Spinal cord (tissue), 9 donors: ENCODE measurements at regions not wholly inside any gene's neighbourhood (a gene's known extent, or its start where the extent isn't known, plus 50 kb on each side); places are given as distances from the start of the nearest gene placed in this dataset.
"Not testable (repeated sequence)": the region's sequence is repeated elsewhere in the genome, so short reads cannot be mapped to it uniquely, and the experiment has no call there.

Experiments used
- DNase-seq, 6 donors: peaks; one replicate each; pipeline versions ENCODE4 v3.0.0 to v3.0.0-alpha.2; 2013 to 2015; ENCODE audit warnings: low spot score in 6 of 6, low read depth in 4 of 6
- H3K27ac ChIP-seq: one replicate; pipeline ENCODE4 v1.5.1; 2013; ENCODE audit warnings: low read depth, low read length, control low read depth
- H3K27me3 ChIP-seq: one replicate; pipeline ENCODE4 v1.6.1; 2013; ENCODE audit warnings: low read length; ENCODE audit not compliant: control insufficient read depth, insufficient read depth
- H3K36me3 ChIP-seq: one replicate; pipeline ENCODE4 v1.6.1; 2013; ENCODE audit warnings: low read length; ENCODE audit not compliant: control insufficient read depth, insufficient read depth
- H3K4me1 ChIP-seq: one replicate; pipeline ENCODE4 v1.6.1; 2013; ENCODE audit warnings: low read length; ENCODE audit not compliant: control insufficient read depth, insufficient read depth
- H3K4me3 ChIP-seq: one replicate; pipeline ENCODE4 v1.5.1; 2013; ENCODE audit warnings: low read depth, low read length, control low read depth
- H3K9me3 ChIP-seq: one replicate; pipeline ENCODE4 v1.6.1; 2013; ENCODE audit warnings: low read length; ENCODE audit not compliant: control insufficient read depth, insufficient read depth
- WGBS: methylation state at CpG from one replicate; pipeline ENCODE4 v1.1.5; 2013; ENCODE audit warnings: missing lambda C conversion rate; ENCODE audit not compliant: insufficient coverage; 5-methylcytosine and 5-hydroxymethylcytosine counted together
- donor health status: healthy.

DNA sequence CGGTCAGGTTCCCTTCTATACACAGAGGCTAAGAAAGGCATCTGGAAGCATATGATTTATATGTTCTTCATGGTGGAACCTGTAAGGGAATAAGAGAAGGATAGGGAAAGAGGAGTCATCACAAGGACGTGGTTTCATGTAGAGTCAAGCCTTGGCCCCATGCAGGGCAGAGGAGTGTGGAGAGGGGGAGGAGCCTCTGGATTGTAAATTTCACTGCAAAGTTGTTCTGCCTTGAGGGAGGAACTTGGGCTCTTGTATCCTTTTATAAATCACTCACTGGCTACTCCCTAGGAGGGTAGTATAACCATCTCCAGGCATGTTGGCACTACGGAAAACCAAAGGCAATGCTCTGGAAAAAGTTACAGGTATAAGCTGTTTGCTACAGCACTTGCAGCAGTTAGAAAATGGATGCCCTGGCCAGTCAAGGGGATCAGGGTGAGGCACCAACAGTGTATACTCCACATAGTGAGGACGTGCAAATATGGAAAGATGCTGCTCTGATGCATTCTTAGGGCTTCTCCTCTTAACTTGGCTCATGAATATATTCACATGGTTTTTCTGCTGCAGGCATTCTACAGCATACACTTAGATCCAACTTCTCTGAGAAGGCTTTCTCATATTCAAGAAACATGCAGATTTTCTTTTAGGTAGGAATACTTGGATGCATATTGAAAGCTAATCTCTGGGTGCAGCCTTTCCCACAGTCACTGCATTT, 60.3 kb upstream of the ZNF81 start:
- no peaks in the 10 kb centered on the region for H3K27me3 ChIP-seq
- no peak for DNase-seq
- WGBS, result 47% methylated on average over 3 of the region's 4 CpGs
- no peak overlapping the region for H3K27ac ChIP-seq
- no peaks in the 10 kb centered on the region for H3K4me1 ChIP-seq
- no peaks in the 10 kb centered on the region for H3K9me3 ChIP-seq
- H3K36me3 ChIP-seq, result no peaks in the 10 kb centered on the region
- H3K4me3 ChIP-seq, result no peak overlapping the region

DNA sequence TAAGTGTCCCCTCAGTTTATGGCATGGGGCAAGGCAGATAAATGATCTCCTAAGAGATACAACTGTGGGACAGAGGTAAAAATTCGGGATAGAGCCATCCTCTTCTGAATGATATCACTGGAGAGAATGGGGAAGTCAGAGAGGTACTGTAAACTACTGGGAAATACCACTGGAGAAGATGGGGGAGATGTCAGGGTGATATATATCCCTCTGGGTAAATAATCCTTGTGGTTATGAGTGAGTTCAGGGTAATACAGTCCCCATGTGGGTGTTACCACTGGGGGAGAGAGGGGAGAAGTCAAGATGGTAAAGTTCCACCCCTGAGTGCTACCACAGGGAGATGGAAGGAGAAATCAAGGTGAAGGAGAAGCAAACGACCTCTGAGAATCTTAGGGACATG, 63.9 kb upstream of the ZNF81 start:
- WGBS, result 55% methylated on average over 1 of the region's 2 CpGs
- Histone ChIP-seq H3K4me3 (no peak overlapping the region), H3K27me3 (no peaks in the 10 kb centered on the region), H3K27ac (no peak overlapping the region), H3K36me3 (no peaks in the 10 kb centered on the region), H3K4me1 (no peaks in the 10 kb centered on the region), H3K9me3 (peaks cover 2% of the 10 kb centered on the region)
- no peak for DNase-seq

DNA sequence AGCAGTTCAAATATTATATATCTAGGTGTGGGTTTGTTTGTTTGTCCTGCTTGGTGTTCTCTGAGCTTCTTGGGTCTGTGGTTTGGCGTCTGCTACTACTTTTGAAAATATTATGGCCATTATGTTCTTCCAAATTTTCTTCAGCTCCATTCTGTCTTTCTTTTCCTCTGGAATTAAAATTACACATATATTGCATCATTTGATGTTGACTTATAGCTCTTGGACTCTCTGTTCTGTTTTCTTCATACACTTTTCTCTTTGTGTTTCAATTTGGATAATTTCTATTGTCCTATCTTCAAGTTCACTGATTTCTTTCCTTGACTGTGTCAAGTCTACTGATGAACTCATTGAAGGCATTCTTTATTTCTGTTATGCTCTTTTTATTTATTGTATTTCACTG, 65.2 kb upstream of the ZNF81 start:
- H3K27ac ChIP-seq, result no peak overlapping the region
- H3K4me3 ChIP-seq, result no peak overlapping the region
- H3K27me3 ChIP-seq, result no peaks in the 10 kb centered on the region
- WGBS, result no CpG with 5 or more reads among the region's 1 CpG
- H3K36me3 ChIP-seq, result no peaks in the 10 kb centered on the region
- H3K4me1 ChIP-seq, result no peaks in the 10 kb centered on the region
- peaks cover 2% of the 10 kb centered on the region for H3K9me3 ChIP-seq
- no peak for DNase-seq

DNA sequence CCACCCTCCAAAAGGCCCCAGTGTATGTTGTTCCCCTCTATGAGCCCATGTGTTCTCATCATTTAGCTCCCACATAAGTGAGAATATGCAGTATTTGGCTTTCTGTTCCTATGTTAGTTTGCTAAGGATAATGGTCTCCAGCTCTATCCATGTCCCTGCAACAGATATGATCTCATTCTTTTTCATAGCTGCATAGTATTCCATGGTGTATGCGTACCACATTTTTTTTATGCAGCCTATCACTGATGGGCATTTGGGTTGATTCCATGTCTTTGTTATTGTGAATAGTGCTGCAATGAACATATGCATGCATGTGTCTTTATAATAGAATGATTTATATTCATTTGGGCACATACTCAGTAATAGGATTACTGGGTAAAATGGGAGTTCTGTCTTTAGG, 73.9 kb upstream of the ZNF81 start:
- H3K36me3 ChIP-seq, H3K9me3 ChIP-seq, H3K4me1 ChIP-seq, DNase-seq, H3K27me3 ChIP-seq, H3K4me3 ChIP-seq, H3K27ac ChIP-seq: not testable (repeated sequence)
- no CpG with 5 or more reads among the region's 1 CpG for WGBS

DNA sequence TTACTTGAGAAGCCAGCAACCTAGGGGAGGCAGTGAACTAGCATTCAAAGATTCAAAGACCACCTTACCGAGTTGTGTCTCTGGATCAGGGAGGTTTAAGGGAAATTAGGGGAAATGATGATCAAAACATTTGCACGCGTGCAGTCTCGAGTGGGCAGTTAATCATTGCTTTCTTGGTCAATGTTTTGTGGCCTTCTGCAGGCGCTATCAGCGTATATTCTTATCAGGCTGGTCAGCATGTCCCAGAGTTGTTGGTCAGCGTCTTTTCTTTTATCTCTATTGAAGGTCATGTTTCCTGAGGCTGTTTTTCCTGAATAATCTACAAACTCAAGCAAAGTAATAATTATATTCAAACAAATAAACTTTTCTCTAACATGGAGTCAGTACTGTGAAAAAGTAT, 84.0 kb upstream of the ZNF81 start:
- H3K27me3 ChIP-seq, result no peaks in the 10 kb centered on the region
- no peaks in the 10 kb centered on the region for H3K4me1 ChIP-seq
- H3K27ac ChIP-seq, result no peak overlapping the region
- H3K36me3 ChIP-seq, result no peaks in the 10 kb centered on the region
- H3K4me3 ChIP-seq, result no peak overlapping the region
- H3K9me3 ChIP-seq, result no peaks in the 10 kb centered on the region
- 76% methylated on average over 6 of the region's 7 CpGs for WGBS
- no peak for DNase-seq

DNA sequence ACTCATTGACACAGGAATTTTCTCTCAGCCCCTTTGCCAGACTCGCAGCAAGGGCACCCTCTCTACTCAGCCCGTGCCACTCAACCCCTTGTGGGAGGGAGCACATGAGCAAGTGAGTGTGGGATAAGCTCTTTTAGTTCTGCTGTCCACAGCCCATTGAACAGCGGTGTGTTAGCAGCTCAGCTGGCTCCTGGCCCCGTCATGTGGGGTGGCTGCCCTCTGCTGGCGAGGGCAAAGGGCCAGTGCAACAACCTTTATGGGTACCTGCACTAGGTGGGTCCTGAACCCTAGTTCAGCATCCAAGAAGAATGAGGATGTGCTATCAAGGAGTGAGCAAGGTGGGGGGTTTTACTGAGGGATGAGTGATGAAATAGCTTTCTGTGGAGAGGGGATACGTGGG, 85.0 kb upstream of the ZNF81 start:
- Histone ChIP-seq H3K27me3 (no peaks in the 10 kb centered on the region), H3K27ac (no peak overlapping the region)

DNA sequence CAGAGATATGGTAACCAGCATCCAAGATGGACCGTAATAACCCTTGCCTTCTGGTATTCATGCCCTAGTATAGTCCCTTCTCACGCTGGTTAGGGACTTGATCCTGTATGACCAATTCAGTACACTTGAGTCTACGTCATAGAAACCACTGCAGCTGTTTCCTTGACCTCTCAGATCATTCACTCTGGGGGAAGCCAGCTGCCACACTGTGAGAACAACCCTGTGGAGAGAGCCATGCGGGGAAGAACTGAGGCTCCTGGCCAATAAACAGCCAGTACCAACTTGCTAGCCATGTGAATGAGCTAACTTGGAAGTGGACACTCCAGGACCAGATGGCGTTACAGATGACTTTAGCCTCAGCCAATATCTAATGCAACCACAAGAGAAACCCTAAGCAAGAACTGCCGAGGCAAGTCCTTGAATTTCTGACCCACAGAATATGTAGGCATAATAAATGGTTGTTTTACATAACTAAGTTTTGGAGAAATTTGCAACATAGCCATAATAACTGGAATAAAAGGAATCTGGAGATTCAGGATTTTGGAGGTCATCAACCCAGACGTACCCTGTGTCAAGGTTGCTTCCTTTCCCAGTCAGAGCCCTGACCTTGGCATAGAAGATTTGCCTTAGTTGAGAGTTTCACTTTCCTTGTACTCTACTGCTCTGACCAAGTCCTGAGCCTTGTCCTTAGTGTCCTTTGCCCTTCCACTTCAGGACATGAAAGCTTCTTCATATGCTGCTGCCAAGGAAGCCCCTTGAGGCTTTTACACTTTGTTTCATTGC, 87.3 kb upstream of the ZNF81 start:
- Histone ChIP-seq H3K4me3 (no peak overlapping the region), H3K27ac (no peak overlapping the region), H3K9me3 (no peaks in the 10 kb centered on the region), H3K4me1 (no peaks in the 10 kb centered on the region), H3K36me3 (no peaks in the 10 kb centered on the region), H3K27me3 (no peaks in the 10 kb centered on the region)
- DNase-seq, result peak in 1 of 6 donors; percentile 13
- 54% methylated on average over 4 of the region's 7 CpGs for WGBS

More for the DNA sequence above, 85.0 kb upstream of the ZNF81 start:
- WGBS, result 28% methylated on average over 3 of the region's 6 CpGs
- Histone ChIP-seq H3K4me3 (no peak overlapping the region), H3K4me1 (no peaks in the 10 kb centered on the region), H3K36me3 (no peaks in the 10 kb centered on the region), H3K9me3 (no peaks in the 10 kb centered on the region)
- no peak for DNase-seq

DNA sequence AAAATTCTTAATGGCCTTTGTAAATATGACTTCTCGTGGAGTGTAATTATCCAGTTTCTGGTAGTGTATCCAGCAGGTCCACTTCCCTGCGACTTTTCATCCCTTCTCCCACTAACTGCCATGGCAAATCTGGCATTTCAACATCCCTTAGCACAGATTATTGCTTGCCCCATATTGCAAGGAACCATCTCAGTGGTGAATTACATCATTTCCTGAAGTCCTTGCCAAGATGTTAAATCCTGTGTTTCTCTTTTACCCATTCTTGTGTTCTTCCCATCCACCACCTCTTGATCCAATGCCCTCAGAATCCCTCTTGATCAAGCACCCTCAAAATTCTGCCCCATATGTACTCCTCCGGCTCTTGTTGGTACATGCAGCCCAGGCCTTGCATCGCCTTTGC, 88.1 kb upstream of the ZNF81 start:
- no peak for DNase-seq
- Histone ChIP-seq H3K27ac (no peak overlapping the region), H3K4me1 (no peaks in the 10 kb centered on the region), H3K4me3 (no peak overlapping the region), H3K27me3 (no peaks in the 10 kb centered on the region), H3K36me3 (no peaks in the 10 kb centered on the region), H3K9me3 (no peaks in the 10 kb centered on the region)
- 69% methylated on average over 2 of the region's 4 CpGs for WGBS

DNA sequence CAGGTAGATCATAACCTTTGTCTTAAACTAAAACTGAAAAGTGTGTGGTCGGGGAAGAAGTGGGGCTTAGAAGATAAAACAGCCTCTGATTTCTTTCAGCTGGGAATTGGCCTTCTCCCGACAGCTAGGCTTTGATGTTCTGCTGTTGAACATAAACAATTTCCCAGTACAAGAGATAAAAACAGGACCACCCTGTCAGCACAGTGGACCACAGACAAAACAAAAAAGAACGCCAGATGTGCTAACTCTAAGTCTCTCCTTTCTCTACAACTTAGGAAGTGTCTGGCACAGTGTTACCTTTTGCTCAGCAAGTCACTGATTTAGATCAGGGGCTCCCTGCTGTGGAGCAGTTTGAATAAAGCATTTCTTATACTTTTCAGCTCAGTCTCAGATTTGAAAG, 87.5 kb upstream of the UXT start:
- H3K4me1 ChIP-seq, result no peaks in the 10 kb centered on the region
- H3K36me3 ChIP-seq, result no peaks in the 10 kb centered on the region
- no peak overlapping the region for H3K4me3 ChIP-seq
- H3K9me3 ChIP-seq, result no peaks in the 10 kb centered on the region
- H3K27me3 ChIP-seq, result no peaks in the 10 kb centered on the region
- WGBS, result 0% methylated on average over 1 of the region's 3 CpGs
- peak in 1 of 6 donors; percentile 16 for DNase-seq
- H3K27ac ChIP-seq, result no peak overlapping the region

DNA sequence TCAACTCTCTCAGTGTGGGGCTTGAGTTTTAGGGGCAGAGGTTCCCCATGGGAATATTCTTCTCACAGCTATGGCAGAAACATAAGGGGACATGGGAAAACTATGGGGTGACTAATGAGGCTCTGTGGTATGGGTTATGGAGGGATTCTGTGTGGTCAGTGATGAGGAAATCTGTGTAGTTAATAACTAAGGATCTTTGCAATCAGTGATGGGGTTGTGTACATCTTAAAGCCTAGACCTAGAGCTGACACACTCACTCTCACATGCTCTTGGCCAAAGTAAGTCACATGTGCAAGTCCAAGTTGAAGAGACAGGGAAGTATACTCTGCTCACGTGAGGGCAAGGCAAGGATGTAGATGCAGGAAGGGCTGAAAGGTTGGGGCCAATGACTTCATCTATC, 86.4 kb upstream of the UXT start:
- WGBS, result no CpG with 5 or more reads among the region's 1 CpG
- H3K36me3 ChIP-seq, result no peaks in the 10 kb centered on the region

More for the DNA sequence above, 86.4 kb upstream of the UXT start:
- no peak overlapping the region for H3K4me3 ChIP-seq
- no peaks in the 10 kb centered on the region for H3K9me3 ChIP-seq
- no peaks in the 10 kb centered on the region for H3K4me1 ChIP-seq
- no peak overlapping the region for H3K27ac ChIP-seq
- H3K27me3 ChIP-seq, result no peaks in the 10 kb centered on the region
- no peak for DNase-seq
